GM12878 (cell line): ENCODE measurements at regions not wholly inside any gene's neighbourhood (a gene's known extent, or its start where the extent isn't known, plus 50 kb on each side); places are given as distances from the start of the nearest gene placed in this dataset.

Experiments
- MTA2 ChIP-seq: fragments of 450-650 bp; IDR thresholded peaks from 2 replicates; pipeline ENCODE4 v1.6.1; 2016; ENCODE audit warnings: low read depth, mild to moderate bottlenecking, moderate library complexity
- NFYA ChIP-seq: IDR thresholded peaks from 2 replicates; pipeline ENCODE4 v1.6.1; 2011; ENCODE audit warnings: low read depth, mild to moderate bottlenecking, low read length, improper control_type of control experiment, borderline replicate concordance

GRCh38 chr12:82174383-82174782 is 183.8 kb downstream of the CCDC59 start:
- TF ChIP-seq MTA2 (no peak), NFYA (no peak)
